Neural crest cell (in vitro differentiated cells): ENCODE measurements at regions not wholly inside any gene's neighbourhood (a gene's known extent, or its start where the extent isn't known, plus 50 kb on each side); places are given as distances from the start of the nearest gene placed in this dataset.

ENCODE experiments used
- DNase-seq: peaks from one replicate; pipeline ENCODE4 v3.0.0; 2021; ENCODE audit warnings: low read depth, mixed read lengths, low spot score
- H3K27ac Mint-ChIP-seq: one replicate; pipeline ENCODE4 v1.8.0; 2021; ENCODE audit warnings: mild to moderate bottlenecking, mixed read lengths; ENCODE audit not compliant: unreplicated experiment
- H3K27me3 Mint-ChIP-seq: 2 replicates; pipeline ENCODE4 v1.8.0; 2021; ENCODE audit warnings: low read depth, mild to moderate bottlenecking, mixed read lengths
- H3K36me3 Mint-ChIP-seq: 2 replicates; pipeline ENCODE4 v1.8.0; 2021; ENCODE audit warnings: low read depth, mild to moderate bottlenecking, mixed read lengths
- H3K4me1 Mint-ChIP-seq: 2 replicates; pipeline ENCODE4 v1.8.0; 2021; ENCODE audit warnings: mixed read lengths
- H3K4me3 Mint-ChIP-seq: one replicate; pipeline ENCODE4 v1.8.0; 2021; ENCODE audit warnings: mild to moderate bottlenecking, mixed read lengths
- H3K9me3 Mint-ChIP-seq: 2 replicates; pipeline ENCODE4 v1.8.0; 2021; ENCODE audit warnings: mixed read lengths
- CTCF ChIP-seq: fragments of 200-600 bp; sonication (generic); conservative IDR thresholded peaks from 2 replicates; pipeline ENCODE4 v1.5.0; 2021; ENCODE audit warnings: antibody characterized with exemption, mild to moderate bottlenecking

- Mint-ChIP-seq H3K4me1 (peaks cover 13% of the 10 kb centered on the region), H3K27me3 (no peaks in the 10 kb centered on the region), H3K27ac (no peak overlapping the region), H3K36me3 (no peaks in the 10 kb centered on the region), H3K9me3 (no peaks in the 10 kb centered on the region), H3K4me3 (no peak overlapping the region)
- no peak for DNase-seq
- TF ChIP-seq CTCF = no peak
Observed at GRCh38 chr1:193633093-193633492, 446.7 kb upstream of the B3GALT2 start.

- no peak for TF ChIP-seq CTCF
- no peaks in the 10 kb centered on the region for H3K27me3 Mint-ChIP-seq
- H3K4me3 Mint-ChIP-seq = no peak overlapping the region
- no peak for DNase-seq
- H3K27ac Mint-ChIP-seq = no peak overlapping the region
- no peaks in the 10 kb centered on the region for H3K36me3 Mint-ChIP-seq
- H3K4me1 Mint-ChIP-seq = peaks cover 19% of the 10 kb centered on the region
- H3K9me3 Mint-ChIP-seq = no peaks in the 10 kb centered on the region
Observed at GRCh38 chr1:193631306-193631705, 444.9 kb upstream of the B3GALT2 start.

GRCh38 chr1:193629875-193630274, 443.5 kb upstream of the B3GALT2 start:
- Mint-ChIP-seq H3K4me1 (peaks cover 22% of the 10 kb centered on the region), H3K27ac (no peak overlapping the region), H3K9me3 (no peaks in the 10 kb centered on the region), H3K27me3 (no peaks in the 10 kb centered on the region), H3K4me3 (no peak overlapping the region), H3K36me3 (no peaks in the 10 kb centered on the region)
- DNase-seq = no peak
- no peak for TF ChIP-seq CTCF

GRCh38 chr1:193626695-193627094, 440.3 kb upstream of the B3GALT2 start:
- no peaks in the 10 kb centered on the region for H3K9me3 Mint-ChIP-seq
- H3K27me3 Mint-ChIP-seq = no peaks in the 10 kb centered on the region
- DNase-seq = no peak
- H3K4me1 Mint-ChIP-seq = peaks cover 23% of the 10 kb centered on the region
- no peak for TF ChIP-seq CTCF
- no peak overlapping the region for H3K4me3 Mint-ChIP-seq
- H3K27ac Mint-ChIP-seq = no peak overlapping the region
- no peaks in the 10 kb centered on the region for H3K36me3 Mint-ChIP-seq

- no peak overlapping the region for H3K27ac Mint-ChIP-seq
- H3K4me1 Mint-ChIP-seq = peaks cover 23% of the 10 kb centered on the region
- no peaks in the 10 kb centered on the region for H3K27me3 Mint-ChIP-seq
- no peaks in the 10 kb centered on the region for H3K36me3 Mint-ChIP-seq
- no peak for TF ChIP-seq CTCF
- no peaks in the 10 kb centered on the region for H3K9me3 Mint-ChIP-seq
- no peak for DNase-seq
- H3K4me3 Mint-ChIP-seq = no peak overlapping the region
Observed at GRCh38 chr1:193625255-193625654, 438.8 kb upstream of the B3GALT2 start.

GRCh38 chr1:193619911-193620310, 433.5 kb upstream of the B3GALT2 start:
- TF ChIP-seq CTCF = no peak
- Mint-ChIP-seq H3K27ac (no peak overlapping the region), H3K36me3 (no peaks in the 10 kb centered on the region), H3K27me3 (no peaks in the 10 kb centered on the region), H3K9me3 (peaks cover 3% of the 10 kb centered on the region), H3K4me1 (peaks cover 1% of the 10 kb centered on the region), H3K4me3 (no peak overlapping the region)
- DNase-seq = no peak
